ENCODE measurements at regions not wholly inside any gene's neighbourhood (a gene's known extent, or its start where the extent isn't known, plus 50 kb on each side); places are given as distances from the start of the nearest gene placed in this dataset.
A peak's percentile ranks its signal among the peaks of the same experiment; 100 is the strongest.

- Histone ChIP-seq H3K27me3 (no peaks in the 10 kb centered on the region), H3K27ac (no peak overlapping the region), H3K4me1 (peaks cover 0 to 6% (median 0%) of the 10 kb centered on the region in 9 donors), H3K9me3 (no peaks in the 10 kb centered on the region), H3K36me3 (no peaks in the 10 kb centered on the region), H3K4me3 (no peak overlapping the region)
- ATAC-seq: no peak
- TF ChIP-seq CTCF (IDR thresholded peaks at IDR 0.05): no peak
- 55 to 80% methylated on average over 5 of the region's 5 CpGs for WGBS, 2 donors
- intact Hi-C loops (cut with DNase I): no loop called here
- DNase-seq: no peak
Measured at GRCh38 chr5:44907396-44907795, 98.6 kb downstream of the MRPS30 start.

- Histone ChIP-seq H3K36me3 (no peaks in the 10 kb centered on the region), H3K4me1 (peaks cover 0 to 6% (median 0%) of the 10 kb centered on the region in 9 donors), H3K9me3 (no peaks in the 10 kb centered on the region), H3K27ac (no peak overlapping the region), H3K4me3 (no peak overlapping the region), H3K27me3 (no peaks in the 10 kb centered on the region)
- no peak for TF ChIP-seq CTCF (IDR thresholded peaks at IDR 0.05)
- DNase-seq: no peak
- peak in 2 of 8 donors; percentile 47 to 51 for ATAC-seq
- WGBS, 2 donors: 16 to 17% methylated on average over 1 of the region's 1 CpG
- intact Hi-C loops (cut with DNase I): no loop called here
Measured at GRCh38 chr5:44909004-44909403, 100.3 kb downstream of the MRPS30 start.

GRCh38 chr5:44911501-44911900 is 102.8 kb downstream of the MRPS30 start:
- H3K4me3 ChIP-seq: no peak overlapping the region
- ATAC-seq (peak in 1 of 8 donors; percentile 44), DNase-seq (no peak)
- H3K9me3 ChIP-seq: no peaks in the 10 kb centered on the region
- H3K27me3 ChIP-seq: no peaks in the 10 kb centered on the region
- TF ChIP-seq CTCF (IDR thresholded peaks at IDR 0.05): no peak
- H3K4me1 ChIP-seq: peaks cover 0 to 6% (median 0%) of the 10 kb centered on the region in 9 donors
- intact Hi-C loops (cut with DNase I): no loop called here
- H3K27ac ChIP-seq: no peak overlapping the region
- no peaks in the 10 kb centered on the region for H3K36me3 ChIP-seq
- 36 to 47% methylated on average over 1 of the region's 1 CpG for WGBS, 2 donors

GRCh38 chr5:44914221-44914620 is 105.5 kb downstream of the MRPS30 start:
- Histone ChIP-seq H3K4me3 (no peak overlapping the region), H3K27ac (no peak overlapping the region), H3K4me1 (no peaks in the 10 kb centered on the region), H3K9me3 (no peaks in the 10 kb centered on the region), H3K36me3 (no peaks in the 10 kb centered on the region), H3K27me3 (no peaks in the 10 kb centered on the region)
- TF ChIP-seq CTCF (IDR thresholded peaks at IDR 0.05): no peak
- DNase-seq (no peak), ATAC-seq (no peak)
- 74 to 84% methylated on average over 2 of the region's 2 CpGs for WGBS, 2 donors
- intact Hi-C loops (cut with DNase I): no loop called here

Data from heart right ventricle (tissue), 16 donors.